ENCODE measurements at regions not wholly inside any gene's neighbourhood (a gene's known extent, or its start where the extent isn't known, plus 50 kb on each side); places are given as distances from the start of the nearest gene placed in this dataset.
"Not testable (repeated sequence)": the region's sequence is repeated elsewhere in the genome, so short reads cannot be mapped to it uniquely, and the experiment has no call there.

- Mint-ChIP-seq H3K27me3 (ENCODE audit: low read depth) (no peaks in the 10 kb centered on the region), H3K36me3 (ENCODE audit: low read depth) (peaks cover 35% of the 10 kb centered on the region), H3K4me1 (no peaks in the 10 kb centered on the region), H3K4me3 (no peak overlapping the region), H3K9me3 (peaks cover 64% of the 10 kb centered on the region), H3K27ac (peak overlapping the region; percentile 33 to 90 (median 66))
- TF ChIP-seq, protein P1, sequence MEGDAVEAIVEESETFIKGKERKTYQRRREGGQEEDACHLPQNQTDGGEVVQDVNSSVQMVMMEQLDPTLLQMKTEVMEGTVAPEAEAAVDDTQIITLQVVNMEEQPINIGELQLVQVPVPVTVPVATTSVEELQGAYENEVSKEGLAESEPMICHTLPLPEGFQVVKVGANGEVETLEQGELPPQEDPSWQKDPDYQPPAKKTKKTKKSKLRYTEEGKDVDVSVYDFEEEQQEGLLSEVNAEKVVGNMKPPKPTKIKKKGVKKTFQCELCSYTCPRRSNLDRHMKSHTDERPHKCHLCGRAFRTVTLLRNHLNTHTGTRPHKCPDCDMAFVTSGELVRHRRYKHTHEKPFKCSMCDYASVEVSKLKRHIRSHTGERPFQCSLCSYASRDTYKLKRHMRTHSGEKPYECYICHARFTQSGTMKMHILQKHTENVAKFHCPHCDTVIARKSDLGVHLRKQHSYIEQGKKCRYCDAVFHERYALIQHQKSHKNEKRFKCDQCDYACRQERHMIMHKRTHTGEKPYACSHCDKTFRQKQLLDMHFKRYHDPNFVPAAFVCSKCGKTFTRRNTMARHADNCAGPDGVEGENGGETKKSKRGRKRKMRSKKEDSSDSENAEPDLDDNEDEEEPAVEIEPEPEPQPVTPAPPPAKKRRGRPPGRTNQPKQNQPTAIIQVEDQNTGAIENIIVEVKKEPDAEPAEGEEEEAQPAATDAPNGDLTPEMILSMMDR (IDR thresholded peaks at IDR 0.05; ENCODE audit: unreplicated experiment in 3 of 3) = no peak
Observed at GRCh38 chr2:160826496-160826895, 332.9 kb upstream of the RBMS1 start.

- H3K27me3 Mint-ChIP-seq (ENCODE audit: low read depth) = no peaks in the 10 kb centered on the region
- no peak overlapping the region for H3K4me3 Mint-ChIP-seq
- H3K36me3 Mint-ChIP-seq (ENCODE audit: low read depth) = peaks cover 29% of the 10 kb centered on the region
- H3K4me1 Mint-ChIP-seq = no peaks in the 10 kb centered on the region
- TF ChIP-seq, protein P1 (IDR thresholded peaks at IDR 0.05; ENCODE audit: unreplicated experiment in 3 of 3) = no peak
- no peak overlapping the region for H3K27ac Mint-ChIP-seq
- H3K9me3 Mint-ChIP-seq = peaks cover 54% of the 10 kb centered on the region
Observed at GRCh38 chr2:160828076-160828475, 332.2 kb upstream of the TANK start.

DNA sequence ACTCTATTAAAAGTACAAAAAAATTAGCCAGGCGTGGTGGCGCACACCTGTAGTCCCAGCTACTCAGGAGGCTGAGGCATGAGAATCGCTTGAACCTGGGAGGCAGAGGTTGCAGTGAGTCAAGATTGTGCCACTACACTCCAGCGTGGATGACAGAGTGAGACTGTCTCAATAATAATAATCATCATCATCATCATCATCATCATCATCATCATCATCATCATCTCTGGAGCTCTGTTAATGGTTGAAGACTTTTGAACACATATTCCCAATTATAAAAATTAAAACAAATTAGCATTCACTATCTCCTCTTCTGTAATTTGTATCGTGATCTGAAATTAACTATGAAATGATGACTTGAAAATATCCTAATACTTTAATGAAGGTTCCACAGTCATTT is 327.8 kb upstream of the TANK start:
- H3K4me1 Mint-ChIP-seq = peaks cover 12% of the 10 kb centered on the region
- not testable (repeated sequence) for H3K27me3 Mint-ChIP-seq (ENCODE audit: low read depth); H3K36me3 Mint-ChIP-seq (ENCODE audit: low read depth); H3K27ac Mint-ChIP-seq; H3K4me3 Mint-ChIP-seq
- peaks cover 27% of the 10 kb centered on the region for H3K9me3 Mint-ChIP-seq

GRCh38 chr2:160835166-160835565 is 325.1 kb upstream of the TANK start:
- Mint-ChIP-seq H3K4me1 (peaks cover 20% of the 10 kb centered on the region), H3K27me3 (ENCODE audit: low read depth) (no peaks in the 10 kb centered on the region), H3K36me3 (ENCODE audit: low read depth) (peaks cover 4% of the 10 kb centered on the region), H3K4me3 (no peak overlapping the region), H3K9me3 (peaks cover 14% of the 10 kb centered on the region), H3K27ac (no peak overlapping the region)
- TF ChIP-seq, protein P1 (IDR thresholded peaks at IDR 0.05; ENCODE audit: unreplicated experiment in 3 of 3) = no peak

- H3K27me3 Mint-ChIP-seq (ENCODE audit: low read depth) = no peaks in the 10 kb centered on the region
- H3K9me3 Mint-ChIP-seq = peaks cover 11% of the 10 kb centered on the region
- H3K4me1 Mint-ChIP-seq = peaks cover 20% of the 10 kb centered on the region
- TF ChIP-seq, protein P1 (IDR thresholded peaks at IDR 0.05; ENCODE audit: unreplicated experiment in 3 of 3) = no peak
- H3K27ac Mint-ChIP-seq = peak overlapping the region; percentile 16 to 61 (median 21)
- no peaks in the 10 kb centered on the region for H3K36me3 Mint-ChIP-seq (ENCODE audit: low read depth)
- no peak overlapping the region for H3K4me3 Mint-ChIP-seq
Observed at GRCh38 chr2:160836755-160837154, 323.5 kb upstream of the TANK start.

GRCh38 chr2:160837416-160837815 is 322.8 kb upstream of the TANK start:
- Mint-ChIP-seq H3K9me3 (peaks cover 15% of the 10 kb centered on the region), H3K36me3 (ENCODE audit: low read depth) (no peaks in the 10 kb centered on the region), H3K27ac (peak overlapping the region; percentile 16 to 61 (median 21)), H3K27me3 (ENCODE audit: low read depth) (no peaks in the 10 kb centered on the region), H3K4me1 (peaks cover 20% of the 10 kb centered on the region), H3K4me3 (no peak overlapping the region)
- TF ChIP-seq, protein P1 (IDR thresholded peaks at IDR 0.05; ENCODE audit: unreplicated experiment in 3 of 3) = no peak

All from nephron (organoid).